ENCODE measurements at regions not wholly inside any gene's neighbourhood (a gene's known extent, or its start where the extent isn't known, plus 50 kb on each side); places are given as distances from the start of the nearest gene placed in this dataset.

DNA sequence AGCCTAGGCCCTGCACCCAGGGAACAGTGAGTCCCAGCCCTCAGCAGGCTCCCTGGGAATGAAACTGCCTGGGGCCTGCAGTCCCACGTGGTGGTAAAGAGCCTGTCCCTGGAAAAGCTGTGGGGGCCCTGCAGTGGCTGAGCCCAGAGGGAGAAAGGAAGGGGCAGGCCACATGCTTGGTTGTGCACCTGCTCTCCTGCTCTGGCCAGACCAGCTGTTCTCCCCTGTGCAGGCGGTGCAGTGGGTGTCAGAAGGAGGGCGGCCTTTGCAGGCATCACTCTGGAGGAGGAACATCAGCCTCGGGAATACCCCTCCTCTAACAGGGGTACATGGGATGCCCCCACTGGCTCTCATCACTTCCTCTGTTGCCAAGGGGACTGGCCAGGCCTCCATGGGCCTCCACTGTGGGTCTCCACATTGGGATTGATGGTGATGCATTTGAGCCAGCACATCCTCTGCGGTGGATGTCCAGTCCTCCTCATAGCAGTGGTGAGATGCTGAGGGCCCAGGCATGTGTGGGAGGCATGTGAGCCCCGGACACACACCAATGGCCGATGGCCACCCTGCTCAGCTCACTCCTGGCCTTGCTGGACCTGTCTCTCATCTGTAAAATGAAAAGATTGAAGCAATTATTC, 690.4 kb downstream of the BRD1 start:
- DNase-seq (ENCODE audit: low read depth), result no peak

DNA sequence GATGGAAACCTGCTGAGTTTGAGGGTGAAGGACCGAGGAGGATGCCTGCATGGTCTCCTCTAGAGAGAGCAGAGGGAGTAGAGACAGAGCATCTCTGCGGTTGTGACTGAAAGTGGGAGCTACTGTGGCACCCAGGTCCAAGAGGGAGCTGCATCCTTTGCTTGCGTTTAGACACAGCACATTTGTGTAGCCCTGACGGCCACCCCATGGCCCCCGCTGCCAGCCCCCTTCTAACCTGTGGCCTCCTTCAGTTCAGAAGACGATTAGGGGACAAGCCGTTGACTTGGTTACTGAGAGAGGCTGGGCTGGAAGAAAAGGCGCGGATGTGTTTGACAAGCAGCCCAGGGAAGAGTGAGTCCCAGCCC, 690.9 kb downstream of the BRD1 start:
- no peak for DNase-seq (ENCODE audit: low read depth)

DNA sequence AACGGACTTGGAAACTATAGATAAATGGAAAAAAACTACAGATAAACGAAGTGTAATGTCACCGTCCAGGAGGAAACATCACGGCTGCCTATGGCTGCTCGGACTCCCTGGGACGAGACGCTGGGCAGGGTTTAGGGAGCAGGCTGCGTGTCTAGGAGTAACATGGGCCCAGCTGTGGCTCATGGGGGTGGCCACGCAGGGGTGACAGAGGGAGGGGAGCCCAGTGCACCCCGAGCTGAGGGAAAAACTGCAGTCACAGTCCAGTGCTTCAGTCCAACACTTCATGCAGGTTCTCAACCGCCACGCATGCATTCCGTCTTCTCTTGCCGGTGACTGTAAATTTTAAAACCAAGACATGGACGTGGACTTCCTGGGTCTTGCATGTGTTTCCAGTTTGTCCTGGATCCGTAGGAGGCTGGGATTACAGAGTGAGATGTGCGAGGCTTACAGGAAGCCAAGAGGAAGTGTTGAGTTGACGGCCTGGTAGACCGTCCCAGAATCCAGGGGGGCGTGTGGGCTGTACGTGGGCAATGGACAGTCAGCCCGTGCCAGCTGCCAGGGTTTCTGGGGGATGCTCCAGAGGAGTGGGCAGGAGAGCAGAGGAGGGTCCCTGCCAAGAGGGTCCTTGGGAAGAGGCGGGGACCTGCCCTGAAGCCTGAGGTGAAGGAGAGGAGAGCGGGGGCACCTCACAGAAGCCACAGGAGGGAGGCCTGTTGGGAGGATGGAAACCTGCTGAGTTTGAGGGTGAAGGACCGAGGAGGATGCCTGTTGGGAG, 691.4 kb downstream of the BRD1 start:
- no peak for DNase-seq (ENCODE audit: low read depth)

DNA sequence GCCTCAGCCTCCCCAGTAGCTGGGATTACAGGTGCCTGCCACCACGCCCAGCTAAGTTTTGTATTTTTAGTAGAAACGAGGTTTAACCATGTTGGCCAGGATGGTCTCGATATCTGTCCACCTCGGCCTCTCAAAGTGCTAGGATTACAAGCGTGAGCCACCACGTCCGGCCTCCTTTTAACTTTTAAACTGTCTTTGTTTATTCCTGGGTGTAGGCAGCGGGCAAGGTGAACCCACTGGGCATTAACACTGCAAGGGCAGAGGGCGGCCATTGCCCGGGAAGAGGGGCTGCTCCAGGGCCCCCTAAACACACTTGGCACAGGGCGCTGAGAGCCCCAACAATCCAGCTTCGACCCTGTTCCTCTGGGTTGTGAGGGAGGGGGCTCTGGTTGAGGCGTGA, 693.6 kb downstream of the BRD1 start:
- no peak for DNase-seq (ENCODE audit: low read depth)

DNA sequence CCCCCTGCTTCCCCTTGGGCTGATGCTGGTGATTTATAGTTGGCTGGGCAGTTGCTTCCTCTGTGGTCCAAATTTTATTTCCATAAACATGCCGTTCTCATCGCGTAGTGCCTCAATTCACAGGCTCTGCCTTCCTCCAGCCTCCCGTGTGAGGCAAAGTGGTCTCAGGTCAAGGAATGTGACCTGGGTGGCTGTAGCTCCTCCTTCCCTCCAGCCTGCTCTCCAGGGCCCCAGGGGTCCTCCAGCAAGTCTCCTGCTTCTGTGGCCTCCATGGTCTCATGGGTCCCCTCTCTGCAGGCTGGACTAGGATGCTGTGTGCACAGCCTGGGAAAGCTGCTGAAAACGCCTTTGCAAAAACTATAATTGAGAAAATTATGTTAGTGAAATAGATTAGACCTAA, 694.1 kb downstream of the BRD1 start:
- no peak for DNase-seq (ENCODE audit: low read depth)

DNA sequence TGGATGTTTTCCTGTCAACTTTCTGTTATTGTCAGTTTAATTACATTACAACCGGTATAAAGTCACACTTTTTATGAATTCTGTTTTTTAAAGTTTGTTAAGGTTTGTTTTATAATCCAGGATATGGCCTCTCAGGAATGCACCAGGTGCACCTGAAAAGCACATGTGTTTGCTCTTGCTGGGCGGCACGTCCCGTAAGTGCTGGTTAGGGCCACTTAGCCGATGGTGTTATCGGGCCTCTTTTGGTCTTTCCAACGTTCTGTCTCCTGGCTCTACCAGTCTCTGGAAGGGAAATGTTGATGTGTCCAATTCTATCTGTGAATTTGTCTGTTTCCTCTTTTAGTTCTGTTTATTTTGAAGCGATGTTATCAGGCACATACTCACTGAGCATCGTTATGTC, 695.7 kb downstream of the BRD1 start:
- no peak for DNase-seq (ENCODE audit: low read depth)

DNA sequence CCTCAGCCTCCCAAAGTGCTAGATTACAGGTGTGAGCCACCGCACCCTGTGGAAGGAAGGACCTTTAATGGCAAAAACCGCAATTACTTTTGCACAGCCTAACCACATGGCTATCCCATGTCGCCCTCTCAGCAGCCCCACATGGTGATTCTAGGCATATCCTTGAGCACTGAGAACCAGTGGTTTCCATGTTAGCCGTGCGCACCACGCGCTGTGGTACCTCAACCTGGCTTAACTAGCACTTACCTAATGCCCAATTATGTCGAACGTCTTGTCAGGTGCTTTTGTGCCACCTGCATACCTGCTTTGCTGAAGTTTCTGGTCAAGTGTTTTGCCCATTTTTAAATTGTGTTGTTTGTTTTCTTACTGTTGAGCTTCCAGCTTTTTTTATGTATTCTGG, 697.9 kb downstream of the BRD1 start:
- no peak for DNase-seq (ENCODE audit: low read depth)

DNA sequence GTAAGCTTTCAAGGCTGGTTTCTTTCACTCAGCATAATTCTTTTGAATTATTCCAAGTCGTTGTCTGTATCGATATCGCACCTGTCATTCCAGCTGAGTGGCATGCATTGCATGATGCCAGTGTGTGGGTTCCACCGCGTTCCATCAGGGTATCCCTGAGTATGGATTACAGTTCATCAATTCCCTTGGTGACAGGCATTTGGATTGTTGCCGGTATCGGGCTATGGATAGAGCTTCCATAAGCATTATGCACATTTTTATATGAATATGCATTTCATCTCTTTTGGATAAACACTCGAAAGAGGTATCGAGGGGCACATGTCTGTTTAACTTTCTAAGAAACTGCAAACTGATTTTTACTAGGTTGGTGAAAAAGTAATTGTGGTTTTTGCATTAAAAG, 698.8 kb downstream of the BRD1 start:
- no peak for DNase-seq (ENCODE audit: low read depth)

DNA sequence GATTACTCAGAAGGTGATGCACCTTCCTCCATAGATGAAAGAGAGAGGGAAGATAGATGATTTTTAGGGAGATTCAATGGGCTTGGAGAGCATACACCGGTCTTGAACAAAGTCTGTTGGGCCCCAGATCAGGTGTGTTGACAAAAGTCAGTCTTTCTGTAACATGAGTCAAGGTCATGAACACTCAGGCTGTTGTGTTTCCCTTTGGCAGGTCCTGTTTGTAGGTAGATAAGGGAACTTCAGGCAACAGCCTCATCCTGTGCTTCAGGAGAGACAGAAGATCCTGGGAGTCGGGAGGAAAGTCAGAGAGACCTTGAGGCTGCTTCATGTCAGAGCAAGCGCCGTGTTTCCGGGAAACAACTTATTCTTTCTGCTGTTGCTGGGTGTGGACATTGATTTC, 703.1 kb downstream of the BRD1 start:
- DNase-seq (ENCODE audit: low read depth), result no peak

DNA sequence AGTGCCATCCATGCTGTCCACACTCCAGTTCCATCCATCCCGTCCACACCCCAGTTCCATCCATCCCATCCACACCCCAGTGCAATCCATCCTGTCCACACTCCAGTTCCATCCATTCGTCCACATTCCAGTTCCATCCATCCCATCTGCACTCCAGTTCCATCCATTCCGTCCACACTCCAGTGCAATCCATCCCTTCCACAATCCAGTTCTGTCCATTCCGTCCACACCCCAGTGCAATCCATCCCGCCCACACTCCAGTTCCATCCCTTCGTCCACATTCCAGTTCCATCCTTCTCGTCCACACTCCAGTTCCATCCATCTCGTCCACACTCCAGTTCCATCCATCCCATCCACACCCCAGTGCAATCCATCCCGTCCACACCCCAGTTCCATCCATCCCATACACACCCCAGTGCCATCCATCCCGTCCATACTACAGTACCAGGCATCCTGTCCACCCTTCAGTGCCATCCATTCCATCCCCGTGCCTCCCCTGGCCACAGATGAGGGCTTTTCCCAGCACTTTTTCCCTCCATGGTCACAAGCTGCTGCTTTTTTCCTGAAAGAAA, 704.0 kb downstream of the BRD1 start:
- DNase-seq (ENCODE audit: low read depth), result no peak

DNA sequence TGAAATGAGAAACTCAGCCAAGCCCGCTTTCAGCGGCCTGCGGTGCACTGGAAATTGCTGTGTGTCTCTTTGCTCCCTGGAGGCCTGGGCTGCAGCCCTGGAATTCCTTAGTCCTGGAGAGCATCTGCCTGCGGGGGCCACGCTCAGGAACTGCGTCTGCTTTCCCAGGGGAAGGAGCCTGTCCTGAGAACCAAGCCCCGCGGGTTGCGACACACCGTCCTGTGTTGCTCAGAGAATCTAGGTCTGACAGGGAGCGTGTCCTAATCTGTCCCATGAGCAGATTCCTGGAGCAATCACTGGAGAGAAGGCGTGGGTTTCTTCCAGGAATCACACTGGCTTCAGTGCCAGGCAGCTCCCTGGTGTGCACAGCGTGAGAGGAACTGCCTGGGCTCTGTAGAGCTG, 708.1 kb downstream of the BRD1 start:
- DNase-seq (ENCODE audit: low read depth), result no peak

DNA sequence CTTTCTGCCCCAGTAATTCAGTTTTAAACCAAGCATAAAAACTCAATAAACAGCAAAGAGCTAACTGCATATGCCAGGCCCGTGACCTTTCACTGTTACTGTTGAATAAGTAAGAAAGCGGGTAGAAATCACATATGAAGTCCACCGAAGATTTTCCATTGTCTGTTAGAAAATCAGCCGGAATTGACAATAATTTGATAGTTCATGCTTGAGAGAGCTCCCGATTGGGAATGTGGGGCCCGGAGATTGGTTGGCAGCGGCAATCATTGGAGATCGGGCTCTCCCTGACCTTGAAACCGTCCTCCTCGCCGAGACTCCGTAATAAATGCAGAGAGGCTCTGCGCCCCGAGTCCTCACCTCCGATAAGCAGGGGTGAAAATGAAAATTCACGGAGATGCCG, 709.6 kb downstream of the BRD1 start:
- no peak for DNase-seq (ENCODE audit: low read depth)

DNA sequence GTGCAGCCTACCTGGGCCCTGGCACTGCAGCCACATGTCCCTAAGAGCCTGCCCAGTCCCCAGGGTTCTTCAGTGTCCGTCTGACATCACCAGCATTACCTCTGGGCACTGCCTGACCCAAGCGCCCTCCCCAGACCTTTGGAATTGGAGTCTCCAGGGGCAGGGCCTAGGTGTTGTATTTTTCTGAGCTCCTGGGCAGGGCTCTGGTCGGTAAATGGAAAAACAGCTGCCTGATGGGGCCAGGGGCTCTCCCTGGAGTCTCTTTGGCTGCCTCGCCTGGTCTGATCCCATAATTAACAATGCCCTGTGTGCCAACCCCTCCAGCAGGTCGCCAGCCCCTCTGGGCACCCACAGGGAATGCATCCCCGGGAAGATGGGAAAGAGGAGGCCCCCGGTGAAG, 710.2 kb downstream of the BRD1 start:
- no peak for DNase-seq (ENCODE audit: low read depth)

DNA sequence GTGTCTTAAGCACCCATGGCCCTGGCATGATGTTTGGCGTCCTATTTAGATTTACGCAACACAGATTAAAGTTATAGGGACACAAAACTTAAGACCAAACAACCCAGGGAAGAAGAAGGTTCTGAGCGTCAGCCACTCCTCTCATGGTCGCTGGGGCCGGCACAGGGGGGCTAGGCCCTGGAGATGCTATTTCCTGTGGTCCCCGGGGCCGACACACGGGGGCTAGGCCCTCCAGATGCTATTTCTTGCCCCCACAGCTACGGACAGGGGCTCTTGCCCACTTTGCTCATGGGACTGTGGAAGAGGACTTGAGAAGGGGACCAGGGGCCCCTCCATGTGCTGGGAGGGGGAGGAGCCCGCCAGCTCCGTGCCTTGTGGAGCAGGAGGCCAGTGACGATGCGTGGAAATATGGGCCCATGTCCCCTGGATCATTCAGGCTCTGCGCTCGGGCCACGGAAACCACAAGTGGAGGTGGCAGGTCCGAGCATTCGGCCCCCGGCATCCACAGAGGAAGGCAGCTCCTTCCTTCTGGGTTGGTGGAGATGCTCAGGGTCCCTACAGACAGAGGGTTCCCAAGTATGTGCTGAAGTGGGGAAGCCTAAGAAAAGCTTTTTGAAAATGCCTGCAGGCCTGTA, 711.1 kb downstream of the BRD1 start:
- DNase-seq (ENCODE audit: low read depth), result no peak

DNA sequence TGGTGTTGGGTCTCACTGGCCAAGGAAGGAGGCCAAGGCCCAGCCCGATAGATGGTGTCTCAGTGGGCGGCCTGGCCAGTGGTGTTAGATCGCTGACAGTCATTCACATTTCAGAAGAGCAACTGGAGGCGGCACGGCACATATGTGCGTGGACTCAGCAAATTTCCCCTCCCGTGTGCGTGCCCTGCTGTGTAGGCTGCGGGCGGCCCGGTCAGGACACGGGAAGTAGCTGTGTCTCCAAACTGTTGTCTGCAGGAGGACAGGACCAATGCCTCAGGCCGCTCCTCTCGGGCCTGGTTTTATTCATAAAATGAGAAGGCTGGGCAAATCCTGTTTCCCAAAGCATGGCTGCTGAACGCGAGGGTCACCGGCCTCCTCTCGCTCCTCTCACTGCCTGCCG, 711.7 kb downstream of the BRD1 start:
- no peak for DNase-seq (ENCODE audit: low read depth)

DNA sequence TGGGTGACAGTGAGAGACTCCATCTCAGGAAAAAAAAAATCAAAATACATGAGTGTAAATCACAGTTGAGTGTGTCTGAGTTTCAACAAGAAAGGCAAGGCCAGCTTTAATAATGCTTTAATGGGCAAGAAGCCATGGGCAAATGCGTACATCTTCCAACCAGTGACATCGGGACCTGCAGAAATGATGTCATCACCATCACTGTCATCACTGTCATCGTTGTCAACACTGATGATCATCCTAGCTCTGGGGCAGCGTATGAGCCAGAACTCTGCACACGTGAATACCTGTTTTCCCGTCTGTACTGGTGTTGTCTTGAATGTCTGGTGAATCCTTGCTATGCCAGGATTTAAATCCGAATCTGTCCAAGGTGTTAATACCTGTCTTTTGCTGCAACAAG, 712.5 kb downstream of the BRD1 start:
- no peak for DNase-seq (ENCODE audit: low read depth)

DNA sequence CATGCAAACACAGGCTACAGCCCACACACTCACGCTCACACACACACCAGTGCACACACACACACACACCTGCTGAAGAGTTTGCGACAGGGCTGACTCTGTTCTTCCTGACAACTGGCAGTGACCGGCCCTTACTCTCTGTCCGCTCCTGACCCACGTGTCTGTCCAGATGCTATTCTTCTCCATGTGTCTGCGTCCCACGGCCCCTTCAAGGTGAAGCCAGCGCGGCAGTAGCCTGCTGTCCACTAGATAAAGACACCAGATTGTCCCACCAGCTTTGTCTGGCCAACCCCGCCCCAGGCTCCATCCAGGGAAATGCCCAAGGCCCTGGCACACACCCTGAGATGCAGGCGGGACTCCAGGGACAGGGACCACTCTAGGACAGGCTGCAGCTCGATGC, 713.9 kb downstream of the BRD1 start:
- DNase-seq (ENCODE audit: low read depth), result no peak

DNA sequence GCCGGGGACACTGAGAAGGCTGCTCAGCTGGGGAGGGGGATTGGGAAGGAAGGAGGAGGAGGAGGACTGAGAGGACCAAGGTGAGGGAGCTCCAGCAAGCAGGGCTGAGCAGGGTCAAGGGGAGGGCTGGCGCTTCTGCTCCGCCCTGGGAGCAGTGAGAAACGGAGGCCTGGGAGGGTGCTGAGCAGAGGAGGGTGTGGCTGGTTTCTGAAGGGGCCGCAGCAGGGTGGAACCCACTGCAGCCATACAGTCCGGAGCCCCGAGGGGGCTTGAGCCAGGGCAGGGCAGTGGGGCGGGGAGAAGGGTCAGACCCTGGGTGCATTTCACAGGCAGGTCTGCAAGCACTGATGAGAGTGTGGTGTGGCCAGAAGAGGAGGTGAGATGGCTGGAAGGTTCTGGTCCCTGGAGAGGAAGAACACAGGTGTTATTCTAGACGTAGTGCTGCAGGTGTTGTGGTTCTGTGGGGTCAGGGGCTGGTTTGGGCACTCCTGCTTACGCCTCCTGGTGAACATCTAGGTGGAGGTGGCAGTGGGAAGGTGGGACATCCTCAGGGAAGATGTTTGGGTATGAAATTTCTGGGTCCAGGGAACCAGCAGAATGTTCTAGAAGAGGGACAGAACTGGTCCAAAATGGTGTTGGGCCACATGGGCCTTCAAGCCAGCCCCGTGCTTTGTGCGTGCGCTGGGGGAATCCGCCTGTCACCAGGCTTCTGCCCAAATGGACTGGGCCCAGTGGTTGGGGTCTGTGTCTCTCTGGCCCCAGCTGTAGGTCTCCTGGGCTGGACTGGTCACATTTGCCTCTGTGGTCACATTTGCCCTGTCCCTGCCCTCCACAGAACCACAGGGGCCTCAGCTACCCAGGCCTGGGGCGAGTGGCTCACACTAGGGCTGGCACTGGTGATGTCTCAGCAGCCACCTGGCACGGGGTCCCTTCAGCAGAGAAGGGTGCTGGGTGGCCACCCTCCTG, 714.7 kb downstream of the BRD1 start:
- DNase-seq (ENCODE audit: low read depth), result no peak

DNA sequence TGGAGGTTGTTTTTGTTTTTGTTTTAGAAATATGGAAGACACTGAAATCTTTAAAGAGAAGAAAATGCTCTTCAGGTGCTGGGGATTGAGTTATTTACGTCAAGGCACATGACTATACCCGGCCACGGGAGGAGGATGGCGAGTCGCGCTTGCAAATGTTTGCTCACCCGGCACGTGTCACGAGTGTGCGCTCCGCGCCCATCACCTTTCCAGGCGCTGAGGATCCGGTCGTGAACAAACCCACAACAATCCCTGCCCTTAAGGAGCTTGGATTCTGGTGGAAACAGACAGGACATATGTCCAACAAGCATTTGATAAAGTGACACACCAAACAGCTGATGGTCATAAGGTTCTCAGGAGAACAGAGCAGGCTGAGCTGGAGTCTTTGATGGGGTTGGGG, 715.5 kb downstream of the BRD1 start:
- DNase-seq (ENCODE audit: low read depth), result no peak

DNA sequence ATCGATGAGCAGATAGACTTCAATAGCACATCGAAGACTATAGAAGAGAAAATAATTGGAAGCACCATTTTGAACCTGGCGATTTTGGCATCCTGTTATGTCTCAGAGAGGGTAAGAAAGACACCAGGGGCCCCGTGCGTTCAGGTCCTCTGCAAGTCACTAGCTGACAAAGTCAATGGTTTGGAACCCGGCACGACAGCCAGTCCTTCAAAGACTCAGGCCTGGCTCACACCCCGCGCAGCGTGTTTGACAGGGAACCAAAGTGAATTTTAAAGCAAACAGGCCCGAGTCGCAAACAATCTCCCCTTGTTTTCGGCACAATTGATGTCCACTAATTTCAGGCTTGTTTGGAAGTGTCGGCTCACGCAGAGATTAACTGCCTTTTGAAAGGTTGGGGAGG, 716.6 kb downstream of the BRD1 start:
- DNase-seq (ENCODE audit: low read depth), result no peak

DNA sequence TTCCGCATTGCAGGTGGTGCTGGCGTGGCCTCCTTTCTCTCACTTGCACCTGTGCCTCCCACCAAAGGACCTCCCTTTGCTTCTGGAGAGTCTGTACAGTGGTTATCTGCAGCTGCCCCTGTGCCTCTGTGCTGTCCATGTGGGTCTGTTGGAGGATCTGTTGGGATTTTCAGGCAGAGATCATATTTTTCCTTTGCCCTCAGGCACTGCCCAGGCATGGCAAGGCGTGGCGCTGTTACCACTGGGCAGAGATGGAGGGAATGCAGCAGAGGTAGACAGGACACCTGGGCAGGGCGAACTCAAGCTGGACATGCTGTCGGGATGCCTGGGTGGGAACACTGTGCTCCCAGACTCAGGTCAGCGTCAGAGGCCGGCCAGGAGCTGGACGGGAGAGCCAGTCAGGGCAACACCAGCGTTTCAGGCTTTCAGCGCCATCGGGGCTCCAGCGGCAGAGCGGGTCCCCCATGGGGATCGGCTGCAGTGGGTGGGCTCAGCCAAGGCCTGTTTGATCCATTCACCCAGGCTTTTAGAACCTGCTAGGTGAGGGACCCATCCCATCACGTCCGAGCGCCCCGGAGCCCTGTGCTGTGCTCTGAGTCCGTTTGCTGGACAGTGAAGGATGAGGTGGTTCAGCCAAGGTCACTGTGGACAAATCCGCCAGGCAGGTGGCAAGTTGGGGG, 718.9 kb downstream of the BRD1 start:
- DNase-seq (ENCODE audit: low read depth), result no peak
